ENCODE measurements at regions not wholly inside any gene's neighbourhood (a gene's known extent, or its start where the extent isn't known, plus 50 kb on each side); places are given as distances from the start of the nearest gene placed in this dataset.
A peak's percentile ranks its signal among the peaks of the same experiment; 100 is the strongest.

DNA sequence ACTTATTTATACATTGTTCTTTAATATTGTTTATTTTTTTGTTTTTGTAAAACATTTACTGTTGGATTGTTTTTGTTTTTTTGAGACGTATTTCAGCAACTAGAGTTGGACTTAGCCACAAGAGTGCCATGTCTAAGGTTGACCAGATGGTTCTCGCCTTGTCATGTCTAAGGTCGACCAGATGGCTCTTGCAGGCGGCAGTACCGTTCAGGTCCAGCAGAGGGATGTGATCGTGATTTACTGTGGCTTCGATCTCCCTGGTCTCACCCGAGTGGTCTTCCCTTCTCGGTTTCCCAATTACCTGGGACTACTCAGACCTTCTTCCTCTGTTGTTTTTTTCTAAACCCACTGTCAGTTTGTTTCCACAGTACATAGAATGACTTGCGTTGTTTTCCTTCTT, 1438.6 kb downstream of the UQCRFS1 start:
- no peak for TF ChIP-seq HDAC2 (IDR thresholded peaks at IDR 0.05)
- no peak for TF ChIP-seq CTCF (IDR thresholded peaks at IDR 0.05)
- TF ChIP-seq ELK1 (IDR thresholded peaks at IDR 0.05; ENCODE audit: low read depth, low read length): no peak
- TF ChIP-seq MAX (IDR thresholded peaks at IDR 0.05): no peak
- no peak for TF ChIP-seq ZFP36 (IDR thresholded peaks at IDR 0.05; ENCODE audit: borderline replicate concordance, partially characterized antibody)
- no peak for TF ChIP-seq KDM1A (IDR thresholded peaks at IDR 0.05; ENCODE audit: low read depth)
- TF ChIP-seq GATA3 (IDR thresholded peaks at IDR 0.05; ENCODE audit: borderline replicate concordance): no peak
- TF ChIP-seq, protein P1, sequence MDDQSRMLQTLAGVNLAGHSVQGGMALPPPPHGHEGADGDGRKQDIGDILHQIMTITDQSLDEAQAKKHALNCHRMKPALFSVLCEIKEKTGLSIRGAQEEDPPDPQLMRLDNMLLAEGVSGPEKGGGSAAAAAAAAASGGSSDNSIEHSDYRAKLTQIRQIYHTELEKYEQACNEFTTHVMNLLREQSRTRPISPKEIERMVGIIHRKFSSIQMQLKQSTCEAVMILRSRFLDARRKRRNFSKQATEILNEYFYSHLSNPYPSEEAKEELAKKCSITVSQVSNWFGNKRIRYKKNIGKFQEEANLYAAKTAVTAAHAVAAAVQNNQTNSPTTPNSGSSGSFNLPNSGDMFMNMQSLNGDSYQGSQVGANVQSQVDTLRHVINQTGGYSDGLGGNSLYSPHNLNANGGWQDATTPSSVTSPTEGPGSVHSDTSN (IDR thresholded peaks at IDR 0.05): no peak
- TF ChIP-seq ESRRA (IDR thresholded peaks at IDR 0.05; ENCODE audit: borderline replicate concordance, low read length): no peak
- no peak for TF ChIP-seq CEBPB (IDR thresholded peaks at IDR 0.05)
- TF ChIP-seq JUN (IDR thresholded peaks at IDR 0.05): no peak
- TF ChIP-seq FOSL2 (IDR thresholded peaks at IDR 0.05): no peak
- TF ChIP-seq FOSL2 (CRISPR knock-in tag; IDR thresholded peaks at IDR 0.05): no peak
- TF ChIP-seq POLR2A (IDR thresholded peaks at IDR 0.05; ENCODE audit: low read length): 0 out of 2 replicates have a peak, but pooled peaks have one; percentile 18

Measured in A549 (cell line).